Gastroesophageal sphincter (tissue), 3 donors: ENCODE measurements at regions not wholly inside any gene's neighbourhood (a gene's known extent, or its start where the extent isn't known, plus 50 kb on each side); places are given as distances from the start of the nearest gene placed in this dataset.

Experiments used
- CTCF ChIP-seq, 4 experiments: fragments of 200-600 bp in 2 of 4; fragments of 450-650 bp in 2 of 4; sonication (generic) in 1 of 4; IDR thresholded peaks; one replicate each; pipeline ENCODE4 v1.5.1; 2017 to 2019; ENCODE audit warnings: antibody characterized with exemption in 4 of 4, mild to moderate bottlenecking in 2 of 4, moderate library complexity in 2 of 4
- POLR2A ChIP-seq, 2 donors: fragments of 450-650 bp; IDR thresholded peaks; one replicate each; pipeline ENCODE4 v1.6.1; 2017; ENCODE audit warnings: antibody characterized with exemption in 2 of 2, mild to moderate bottlenecking in 2 of 2, moderate library complexity in 1 of 2

GRCh38 chr12:93165384-93165932 is 212.3 kb upstream of the NUDT4 start:
- TF ChIP-seq POLR2A (IDR thresholded peaks at IDR 0.05) (no peak), CTCF (IDR thresholded peaks at IDR 0.05) (no peak)
